Activated naive CD4-positive, alpha-beta T cell treated with anti-CD3 and anti-CD28 coated beads for 36 hours (primary cell): ENCODE measurements at regions not wholly inside any gene's neighbourhood (a gene's known extent, or its start where the extent isn't known, plus 50 kb on each side); places are given as distances from the start of the nearest gene placed in this dataset.
"Not testable (repeated sequence)": the region's sequence is repeated elsewhere in the genome, so short reads cannot be mapped to it uniquely, and the experiment has no call there.

ENCODE experiments used
- CTCF ChIA-PET: fragments of 350-600 bp; sonication (Branson Sonifier 250); formaldehyde crosslinking; loops from one replicate; lab custom pipeline; 2021; ENCODE audit warnings: antibody characterized with exemption; lab: Charles Lee
- DNase-seq: peaks from one replicate; pipeline ENCODE4 v3.0.0-alpha.2; 2020
- H3K27ac Mint-ChIP-seq: one replicate; pipeline ENCODE4 v1.8.0; 2021; ENCODE audit warnings: mild to moderate bottlenecking, mixed read lengths
- H3K27me3 Mint-ChIP-seq: one replicate; pipeline ENCODE4 v1.8.0; 2021; ENCODE audit warnings: low read depth, mixed read lengths
- H3K36me3 Mint-ChIP-seq: one replicate; pipeline ENCODE4 v1.8.0; 2021; ENCODE audit warnings: low read depth, mixed read lengths
- H3K4me1 Mint-ChIP-seq: one replicate; pipeline ENCODE4 v1.8.0; 2021; ENCODE audit warnings: low read depth, mixed read lengths
- H3K4me3 Mint-ChIP-seq: one replicate; pipeline ENCODE4 v1.8.0; 2021; ENCODE audit warnings: mild to moderate bottlenecking, moderate library complexity, mixed read lengths
- H3K9me3 Mint-ChIP-seq: one replicate; pipeline ENCODE4 v1.8.0; 2021; ENCODE audit warnings: mixed read lengths
- intact Hi-C: fragments of 100-400 bp; cut with micrococcal nuclease; formaldehyde crosslinking; loops from one replicate; pipeline ENCODE4 v1.15.1; 2023

DNA sequence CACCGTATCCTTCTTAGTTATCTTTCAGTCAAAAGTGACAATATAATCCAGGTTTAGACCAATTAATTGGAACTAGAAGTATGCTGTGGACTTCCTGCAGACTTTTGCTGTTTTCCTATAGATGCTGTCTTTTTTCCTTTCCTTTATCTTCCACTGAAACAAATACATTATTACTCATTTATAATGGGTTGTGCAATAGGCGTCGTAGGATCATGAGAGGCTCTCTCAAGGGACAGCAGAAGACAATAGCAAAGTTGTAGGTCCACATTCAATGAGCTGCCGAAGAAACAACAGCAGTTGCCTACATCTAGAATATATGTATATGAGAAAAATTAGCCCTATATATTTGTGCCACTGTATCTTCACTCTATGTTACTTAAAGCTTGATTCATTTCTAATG is 371.6 kb downstream of the AMY1C start:
- Mint-ChIP-seq H3K27ac (no peak overlapping the region), H3K36me3 (no peaks in the 10 kb centered on the region), H3K27me3 (no peaks in the 10 kb centered on the region), H3K4me1 (no peaks in the 10 kb centered on the region), H3K4me3 (no peak overlapping the region), H3K9me3 (no peaks in the 10 kb centered on the region)
- intact Hi-C loops = no loop called here
- no peak for DNase-seq
- CTCF ChIA-PET = interaction anchor here (0.6 kb wide), 1 partner anchor 73 kb away, joined by 4 read pairs; no protein-coding TSS in a partner anchor

DNA sequence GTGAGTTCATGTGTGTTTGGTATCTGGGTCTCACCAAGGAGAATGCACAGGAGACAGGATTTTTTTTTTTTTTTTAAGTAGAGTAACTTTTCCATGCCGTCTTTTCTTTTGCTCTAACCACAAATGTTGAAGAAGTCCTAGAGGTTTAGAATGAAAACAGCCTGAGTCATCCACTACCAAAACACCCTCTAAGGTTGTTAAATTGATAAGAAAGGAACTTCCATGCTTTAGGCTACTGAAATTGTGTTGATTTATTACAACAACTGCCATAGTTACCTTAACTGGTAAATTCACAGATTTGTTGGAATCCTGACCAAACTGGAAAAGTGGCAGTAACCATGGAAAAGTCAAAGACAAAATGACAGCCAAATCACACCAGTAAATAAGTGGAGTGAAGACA is 375.6 kb downstream of the AMY1C start:
- CTCF ChIA-PET = no interaction called here
- Mint-ChIP-seq H3K27me3 (no peaks in the 10 kb centered on the region), H3K9me3 (no peaks in the 10 kb centered on the region), H3K4me3 (no peak overlapping the region), H3K27ac (no peak overlapping the region), H3K4me1 (no peaks in the 10 kb centered on the region), H3K36me3 (no peaks in the 10 kb centered on the region)
- no peak for DNase-seq
- intact Hi-C loops = no loop called here

DNA sequence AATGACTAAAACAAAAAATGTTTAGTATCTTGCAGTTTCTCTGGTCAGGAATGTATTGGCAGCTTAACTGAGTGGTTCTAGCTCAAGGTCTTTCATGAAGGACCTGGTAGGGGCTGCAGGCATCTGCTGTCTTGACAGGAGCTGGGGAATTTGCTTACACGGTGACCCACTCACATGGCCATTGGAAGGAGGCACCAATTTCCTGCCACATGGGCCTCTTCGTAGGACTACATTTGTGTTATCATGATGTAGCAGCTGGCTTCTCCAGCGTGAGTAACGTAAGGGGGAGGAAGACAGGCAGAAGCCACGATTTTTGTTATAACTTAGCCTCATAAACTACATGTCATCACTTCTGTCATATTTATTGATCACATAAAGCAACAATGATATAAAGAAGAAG is 376.3 kb downstream of the AMY1C start:
- Mint-ChIP-seq H3K27me3 (no peaks in the 10 kb centered on the region), H3K4me3 (no peak overlapping the region), H3K27ac (no peak overlapping the region), H3K36me3 (no peaks in the 10 kb centered on the region), H3K9me3 (no peaks in the 10 kb centered on the region), H3K4me1 (no peaks in the 10 kb centered on the region)
- no peak for DNase-seq
- CTCF ChIA-PET = no interaction called here
- intact Hi-C loops = no loop called here

DNA sequence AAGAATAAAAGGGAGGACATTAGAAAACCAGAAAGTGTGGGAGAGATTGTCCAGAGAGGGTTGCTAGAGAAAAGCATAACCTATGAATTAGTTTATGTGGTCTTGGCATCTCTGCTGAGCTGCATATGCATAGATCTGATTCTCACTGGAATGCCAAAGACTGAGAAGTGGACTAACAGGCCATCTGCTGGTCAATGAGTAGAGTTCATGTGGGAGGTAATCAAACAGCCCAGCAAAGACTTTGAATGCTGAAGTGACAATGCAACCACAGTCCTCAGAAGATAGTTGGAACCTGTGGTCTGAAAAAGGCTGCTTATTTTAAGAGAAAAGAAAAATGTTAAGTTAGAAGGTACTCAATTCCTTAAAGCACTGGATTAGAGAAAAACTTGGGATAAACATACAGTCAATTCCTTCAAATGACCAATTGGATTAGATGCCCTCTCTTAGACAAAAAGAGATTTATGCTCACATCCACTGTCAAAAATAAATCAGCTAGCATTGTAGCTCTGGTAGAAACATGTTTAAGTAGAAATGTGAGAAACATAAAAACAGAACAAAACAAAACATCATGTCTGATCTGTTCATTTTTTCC is 382.8 kb downstream of the AMY1C start:
- no peaks in the 10 kb centered on the region for H3K27me3 Mint-ChIP-seq
- CTCF ChIA-PET = no interaction called here
- DNase-seq = no peak
- no peak overlapping the region for H3K27ac Mint-ChIP-seq
- intact Hi-C loops = no loop called here
- H3K4me3 Mint-ChIP-seq = no peak overlapping the region
- no peaks in the 10 kb centered on the region for H3K36me3 Mint-ChIP-seq
- peaks cover 3% of the 10 kb centered on the region for H3K9me3 Mint-ChIP-seq
- H3K4me1 Mint-ChIP-seq = no peaks in the 10 kb centered on the region

DNA sequence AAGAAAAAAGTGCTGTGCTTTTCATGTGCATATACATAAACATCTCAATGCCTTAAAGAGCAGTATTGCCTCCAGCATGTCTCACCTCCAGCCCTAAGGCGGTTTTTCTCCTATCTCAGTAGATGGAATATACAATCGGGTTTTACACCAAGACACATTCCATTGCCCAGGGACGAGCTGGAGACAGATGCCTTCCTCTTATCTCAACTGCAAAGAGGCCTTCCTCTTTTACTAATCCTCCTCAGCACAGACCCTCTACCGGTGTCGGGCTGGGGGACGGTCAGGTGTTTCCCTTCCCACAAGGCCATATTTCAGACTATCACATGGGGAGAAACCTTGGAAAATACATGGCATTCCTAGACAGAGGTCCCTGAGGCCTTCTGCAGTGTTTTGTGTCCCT is 385.3 kb downstream of the AMY1C start:
- H3K4me3 Mint-ChIP-seq, H3K27ac Mint-ChIP-seq, DNase-seq, H3K27me3 Mint-ChIP-seq, CTCF ChIA-PET, H3K36me3 Mint-ChIP-seq, H3K4me1 Mint-ChIP-seq, intact Hi-C loops, H3K9me3 Mint-ChIP-seq: not testable (repeated sequence)

DNA sequence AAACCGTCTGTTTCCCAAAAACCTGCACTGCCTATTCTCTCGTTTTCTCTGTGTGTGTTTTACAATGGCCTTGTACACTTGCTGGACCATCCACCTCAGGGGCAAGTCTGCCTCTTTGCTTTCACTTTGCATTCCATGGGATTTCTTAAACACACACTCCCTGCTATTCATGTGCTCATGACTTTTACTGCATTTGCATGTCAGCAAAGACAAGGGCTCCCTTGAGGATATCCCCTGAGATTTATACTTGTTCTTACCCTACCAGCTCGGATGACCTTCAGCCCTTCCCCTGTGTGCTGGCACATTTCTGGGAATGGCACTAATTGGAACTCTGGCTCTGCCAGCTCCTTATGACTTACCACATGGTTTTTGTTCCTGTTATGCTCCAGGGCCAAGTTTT is 386.9 kb downstream of the AMY1C start:
- no peaks in the 10 kb centered on the region for H3K27me3 Mint-ChIP-seq

DNA sequence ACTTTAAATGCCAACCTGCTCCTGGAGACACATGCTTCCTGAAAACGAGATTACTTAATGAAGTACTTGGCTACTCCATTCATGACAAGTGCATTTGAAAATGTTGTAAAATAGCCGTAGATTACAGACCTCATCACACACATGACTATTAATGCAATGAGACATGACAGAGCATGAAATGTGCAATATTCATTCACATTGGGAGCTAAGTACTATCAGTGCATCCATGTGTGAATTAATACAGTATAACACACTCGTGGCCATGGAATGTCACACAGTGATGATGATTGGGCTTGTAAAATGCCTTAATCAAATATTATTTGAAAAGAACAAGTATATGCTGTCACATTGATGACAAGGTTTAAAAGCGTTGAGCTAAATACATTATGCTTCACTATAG is 407.0 kb downstream of the AMY1C start:
- H3K4me1 Mint-ChIP-seq = no peaks in the 10 kb centered on the region
- H3K4me3 Mint-ChIP-seq = no peak overlapping the region
- DNase-seq = no peak
- CTCF ChIA-PET = interaction anchor here (0.5 kb wide), 1 partner anchor 167 kb away, joined by 3 read pairs; no protein-coding TSS in a partner anchor
- H3K36me3 Mint-ChIP-seq = peaks cover 2% of the 10 kb centered on the region
- no peak overlapping the region for H3K27ac Mint-ChIP-seq
- intact Hi-C loops = no loop called here
- no peaks in the 10 kb centered on the region for H3K27me3 Mint-ChIP-seq
- H3K9me3 Mint-ChIP-seq = peaks cover 6% of the 10 kb centered on the region

More for the DNA sequence above, 386.9 kb downstream of the AMY1C start:
- peaks cover 9% of the 10 kb centered on the region for H3K9me3 Mint-ChIP-seq
- no peaks in the 10 kb centered on the region for H3K4me1 Mint-ChIP-seq
- no peak for DNase-seq
- intact Hi-C loops = no loop called here
- H3K4me3 Mint-ChIP-seq = no peak overlapping the region
- CTCF ChIA-PET = no interaction called here
- H3K36me3 Mint-ChIP-seq = no peaks in the 10 kb centered on the region
- H3K27ac Mint-ChIP-seq = no peak overlapping the region

DNA sequence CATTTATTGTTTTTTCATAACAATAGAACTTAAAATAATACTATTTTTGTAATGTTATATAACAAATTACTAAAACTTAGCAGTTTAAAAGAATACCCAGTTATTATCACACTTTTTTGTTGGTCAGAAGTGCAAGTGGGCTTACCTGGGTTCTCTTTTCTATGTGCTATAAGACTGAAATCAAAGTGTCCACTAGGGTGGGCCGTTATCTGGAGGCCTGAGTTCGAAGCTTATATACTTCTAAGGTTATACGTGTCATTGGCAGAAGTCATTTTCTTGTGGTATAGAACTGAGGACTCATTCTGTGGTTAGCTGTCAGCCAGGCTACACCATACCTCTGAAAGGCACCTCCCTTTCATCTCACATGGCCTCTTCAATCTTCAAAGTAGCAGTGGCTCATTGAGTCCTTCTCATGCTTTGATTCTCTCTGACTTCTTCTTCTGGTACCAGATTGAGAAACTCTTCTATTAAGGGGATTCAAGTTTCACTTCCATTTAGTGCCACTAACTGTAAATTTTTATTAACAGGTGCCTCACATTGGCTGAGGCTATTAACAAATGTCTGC is 414.3 kb downstream of the AMY1C start:
- Mint-ChIP-seq H3K4me3 (no peak overlapping the region), H3K27ac (no peak overlapping the region), H3K36me3 (no peaks in the 10 kb centered on the region), H3K9me3 (peaks cover 7% of the 10 kb centered on the region), H3K27me3 (no peaks in the 10 kb centered on the region), H3K4me1 (no peaks in the 10 kb centered on the region)
- intact Hi-C loops = no loop called here
- CTCF ChIA-PET = no interaction called here
- DNase-seq = no peak

DNA sequence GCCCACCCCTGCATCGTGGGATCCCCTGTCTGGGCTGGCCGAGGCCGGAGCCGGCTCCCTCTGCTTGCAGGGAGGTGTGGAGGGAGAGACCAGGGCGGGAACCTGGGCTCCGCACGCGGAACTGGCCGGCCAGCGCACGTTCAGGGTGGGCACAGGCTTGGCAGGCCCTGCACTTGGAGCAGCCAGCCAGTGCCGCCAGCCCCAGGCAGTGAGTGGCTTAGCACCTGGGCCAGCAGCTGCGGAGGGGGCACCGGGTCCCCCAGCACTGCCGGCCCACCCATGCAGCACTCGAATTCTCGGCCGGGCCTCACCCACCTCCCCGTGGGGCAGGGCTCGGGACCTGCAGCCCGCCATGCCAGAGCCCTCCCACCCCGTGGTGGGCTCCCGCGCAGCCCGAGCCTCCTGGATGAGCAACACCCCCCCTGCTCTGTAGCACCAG is 422.6 kb downstream of the AMY1C start:
- CTCF ChIA-PET = no interaction called here
- no peaks in the 10 kb centered on the region for H3K27me3 Mint-ChIP-seq
- no peaks in the 10 kb centered on the region for H3K36me3 Mint-ChIP-seq
- H3K27ac Mint-ChIP-seq = no peak overlapping the region
- intact Hi-C loops = no loop called here
- H3K4me3 Mint-ChIP-seq = no peak overlapping the region
- H3K4me1 Mint-ChIP-seq = no peaks in the 10 kb centered on the region
- peaks cover 5% of the 10 kb centered on the region for H3K9me3 Mint-ChIP-seq
- no peak for DNase-seq

DNA sequence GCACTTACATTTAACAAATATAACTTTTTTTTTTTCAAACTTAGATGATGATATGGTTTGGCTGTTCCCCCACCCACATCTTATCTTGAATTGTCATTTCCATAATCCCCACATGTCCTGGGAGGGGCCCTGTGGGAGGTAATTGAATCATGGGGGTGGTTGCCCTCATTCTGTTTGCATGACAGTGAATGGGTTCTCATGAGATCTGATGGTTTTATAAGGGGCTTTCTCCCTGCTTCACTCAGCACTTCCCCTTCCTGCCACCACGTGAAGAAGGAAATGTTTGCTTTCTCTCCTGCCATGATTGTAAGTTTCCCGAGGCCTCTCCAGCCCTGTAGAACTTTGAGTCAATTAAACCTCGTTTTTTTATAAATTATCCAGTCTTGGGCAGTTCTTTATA is 432.6 kb downstream of the AMY1C start:
- intact Hi-C loops = no loop called here
- H3K27ac Mint-ChIP-seq = no peak overlapping the region
- CTCF ChIA-PET = no interaction called here
- peaks cover 5% of the 10 kb centered on the region for H3K9me3 Mint-ChIP-seq
- H3K36me3 Mint-ChIP-seq = no peaks in the 10 kb centered on the region
- DNase-seq = no peak
- no peaks in the 10 kb centered on the region for H3K27me3 Mint-ChIP-seq
- H3K4me1 Mint-ChIP-seq = no peaks in the 10 kb centered on the region
- H3K4me3 Mint-ChIP-seq = no peak overlapping the region

DNA sequence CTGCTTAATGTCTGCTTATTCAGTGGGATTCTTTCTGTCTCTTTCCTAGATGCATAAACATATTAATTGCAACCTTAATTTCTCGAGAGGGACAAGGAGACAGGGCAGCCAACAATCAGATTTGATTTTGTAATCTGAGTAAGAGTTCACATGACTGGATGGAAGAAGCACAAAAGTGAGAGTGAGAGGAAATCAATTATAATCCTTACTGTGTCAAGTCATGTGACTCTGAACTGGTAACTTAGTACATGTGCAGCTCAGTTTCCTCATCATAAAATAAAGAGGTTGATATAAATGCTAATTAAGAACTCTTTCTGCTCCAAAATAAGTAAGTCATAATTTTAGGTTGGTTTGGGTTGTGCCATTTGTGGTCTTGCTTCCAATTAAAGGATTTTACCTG is 439.5 kb downstream of the AMY1C start:
- H3K27me3 Mint-ChIP-seq = no peaks in the 10 kb centered on the region
- no peak overlapping the region for H3K4me3 Mint-ChIP-seq
- no peak overlapping the region for H3K27ac Mint-ChIP-seq
- DNase-seq = no peak
- peaks cover 11% of the 10 kb centered on the region for H3K9me3 Mint-ChIP-seq
- H3K4me1 Mint-ChIP-seq = no peaks in the 10 kb centered on the region
- intact Hi-C loops = no loop called here
- CTCF ChIA-PET = no interaction called here
- no peaks in the 10 kb centered on the region for H3K36me3 Mint-ChIP-seq

DNA sequence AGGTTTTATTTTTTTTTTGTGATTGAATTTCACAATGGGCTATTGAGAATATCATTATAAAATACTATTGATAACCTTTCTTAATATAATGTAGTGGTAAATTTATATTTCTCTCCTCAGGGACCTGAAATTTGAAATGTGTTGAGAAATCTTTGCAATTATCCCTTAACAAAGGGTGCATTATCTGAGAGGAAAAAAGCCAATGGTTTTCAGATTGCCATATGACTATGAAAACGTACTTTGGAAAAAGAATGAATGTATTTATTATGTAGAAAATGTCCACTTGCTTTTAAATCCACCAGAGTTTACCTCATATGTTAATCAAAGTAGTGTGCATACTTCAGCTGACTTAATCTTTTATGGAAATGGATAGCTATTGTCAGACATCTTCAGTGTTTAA is 441.1 kb downstream of the AMY1C start:
- no peaks in the 10 kb centered on the region for H3K27me3 Mint-ChIP-seq
- H3K9me3 Mint-ChIP-seq = peaks cover 18% of the 10 kb centered on the region
- CTCF ChIA-PET = no interaction called here
- no peak overlapping the region for H3K27ac Mint-ChIP-seq
- intact Hi-C loops = no loop called here
- H3K36me3 Mint-ChIP-seq = no peaks in the 10 kb centered on the region
- no peak overlapping the region for H3K4me3 Mint-ChIP-seq
- no peaks in the 10 kb centered on the region for H3K4me1 Mint-ChIP-seq
- no peak for DNase-seq

DNA sequence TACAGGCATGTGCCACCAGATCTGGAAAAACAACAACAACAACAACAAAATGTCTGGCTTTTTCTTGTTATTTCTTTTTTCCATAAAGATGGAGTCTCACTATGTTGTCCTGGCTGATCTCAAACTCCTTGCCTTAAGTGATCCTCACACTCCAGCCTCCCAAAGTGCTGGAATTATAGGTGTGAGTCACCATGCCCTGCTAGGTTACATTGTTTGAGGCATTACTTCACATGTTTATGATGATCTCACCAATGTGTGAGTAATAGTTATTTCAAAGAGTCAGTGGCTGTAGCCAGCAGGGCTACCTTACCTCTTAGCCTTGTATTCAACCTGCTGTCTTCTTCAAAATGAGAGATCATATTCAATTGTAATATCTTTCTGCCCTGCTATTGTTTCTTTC is 445.7 kb downstream of the AMY1C start:
- no peak overlapping the region for H3K27ac Mint-ChIP-seq
- H3K4me1 Mint-ChIP-seq = no peaks in the 10 kb centered on the region
- no peak overlapping the region for H3K4me3 Mint-ChIP-seq
- CTCF ChIA-PET = no interaction called here
- intact Hi-C loops = no loop called here
- no peak for DNase-seq
- peaks cover 21% of the 10 kb centered on the region for H3K9me3 Mint-ChIP-seq
- no peaks in the 10 kb centered on the region for H3K27me3 Mint-ChIP-seq
- H3K36me3 Mint-ChIP-seq = no peaks in the 10 kb centered on the region
